BJ (cell line): ENCODE measurements at regions not wholly inside any gene's neighbourhood (a gene's known extent, or its start where the extent isn't known, plus 50 kb on each side); places are given as distances from the start of the nearest gene placed in this dataset.

Experiments
- CTCF ChIA-PET: fragments of 350-600 bp; formaldehyde crosslinking; extraction: SDS; loops from one replicate; lab custom pipeline; 2021; ENCODE audit warnings: antibody characterized with exemption, inconsistent platforms; lab: Yijun Ruan, JAX
- POLR2A ChIA-PET: fragments of 300-600 bp; sonication (Branson Sonifier 250); formaldehyde crosslinking; extraction: SDS; loops from one replicate; lab custom pipeline; 2021; ENCODE audit warnings: antibody characterized with exemption; lab: Charles Lee
- DNase-seq: peaks from one replicate; pipeline ENCODE4 v3.0.0-alpha.2; 2011; ENCODE audit warnings: low read depth
- H3K27me3 ChIP-seq: 2 replicates; pipeline ENCODE4 v1.6.0; 2011; ENCODE audit warnings: low read length; ENCODE audit not compliant: control insufficient read depth, insufficient read depth
- H3K36me3 ChIP-seq: 2 replicates; pipeline ENCODE4 v1.5.1; 2011; ENCODE audit warnings: low read length; ENCODE audit not compliant: control insufficient read depth, insufficient read depth
- H3K4me3 ChIP-seq: 2 replicates; pipeline ENCODE4 v1.5.1; 2011; ENCODE audit warnings: low read depth, mild to moderate bottlenecking, control low read depth, low read length
- CTCF ChIP-seq: IDR thresholded peaks from 2 replicates; pipeline ENCODE4 v1.5.1; 2011; ENCODE audit warnings: low read depth, mild to moderate bottlenecking, control low read depth, inconsistent platforms, low read length, moderate library complexity; ENCODE audit not compliant: insufficient read depth

GRCh38 chr13:47813718-47814117 is 187.4 kb downstream of the SUCLA2 start:
- TF ChIP-seq CTCF: no peak
- CTCF ChIA-PET: no interaction called here
- DNase-seq: no peak
- no peaks in the 10 kb centered on the region; the same call in 1 of the 2 replicates for H3K27me3 ChIP-seq
- H3K4me3 ChIP-seq: no peak overlapping the region
- POLR2A ChIA-PET: no interaction called here
- H3K36me3 ChIP-seq: no peaks in the 10 kb centered on the region

- POLR2A ChIA-PET: no interaction called here
- Histone ChIP-seq H3K36me3 (no peaks in the 10 kb centered on the region), H3K27me3 (no peaks in the 10 kb centered on the region), H3K4me3 (no peak overlapping the region)
- CTCF ChIA-PET: no interaction called here
- no peak for DNase-seq
- no peak for TF ChIP-seq CTCF
Observed at GRCh38 chr13:47809411-47809810, 191.7 kb downstream of the SUCLA2 start.

GRCh38 chr13:47803131-47803530 is 197.9 kb downstream of the SUCLA2 start:
- ChIA-PET CTCF (no interaction called here), POLR2A (no interaction called here)
- H3K36me3 ChIP-seq: no peaks in the 10 kb centered on the region
- no peak for DNase-seq
- no peaks in the 10 kb centered on the region for H3K27me3 ChIP-seq
- TF ChIP-seq CTCF: no peak
- no peak overlapping the region for H3K4me3 ChIP-seq

- Histone ChIP-seq H3K27me3 (no peaks in the 10 kb centered on the region), H3K4me3 (no peak overlapping the region), H3K36me3 (no peaks in the 10 kb centered on the region)
- DNase-seq: no peak
- no peak for TF ChIP-seq CTCF
- ChIA-PET POLR2A (no interaction called here), CTCF (interaction anchor here (1.1 kb wide), 1 partner anchor 51 kb away, joined by 4 read pairs; no protein-coding TSS in a partner anchor)
Observed at GRCh38 chr13:47801555-47801954, 199.5 kb downstream of the SUCLA2 start.

- TF ChIP-seq CTCF: no peak
- CTCF ChIA-PET: interaction anchor here (1.1 kb wide), 2 partner anchors 52 to 295 kb away, joined by 3 to 4 read pairs; no protein-coding TSS in a partner anchor
- POLR2A ChIA-PET: no interaction called here
- no peak overlapping the region for H3K4me3 ChIP-seq
- no peaks in the 10 kb centered on the region for H3K36me3 ChIP-seq
- DNase-seq: no peak
- H3K27me3 ChIP-seq: no peaks in the 10 kb centered on the region
Observed at GRCh38 chr13:47800593-47800992, 200.5 kb downstream of the SUCLA2 start.
